ENCODE measurements at regions not wholly inside any gene's neighbourhood (a gene's known extent, or its start where the extent isn't known, plus 50 kb on each side); places are given as distances from the start of the nearest gene placed in this dataset.
A peak's percentile ranks its signal among the peaks of the same experiment; 100 is the strongest.

GRCh38 chr1:229024528-229025130 is 246.3 kb upstream of the RAB4A start:
- no peak overlapping the region for H3K27ac ChIP-seq (ENCODE audit: low read length)
- H3K9me3 ChIP-seq (ENCODE audit: insufficient read depth, low read length) = no peaks in the 10 kb centered on the region
- H3K36me3 ChIP-seq (replicated peaks; ENCODE audit: low read depth, low read length) = no peaks in the 10 kb centered on the region
- no peak overlapping the region for H3K4me2 ChIP-seq (ENCODE audit: low read length)
- H3K4me3 ChIP-seq (ENCODE audit: low read length) = no peak overlapping the region
- TF ChIP-seq EZH2phosphoT487 (IDR thresholded peaks at IDR 0.05; ENCODE audit: low read depth) = no peak
- no peak for TF ChIP-seq CTCF (IDR thresholded peaks at IDR 0.05; ENCODE audit: low read depth, low read length)
- peaks cover 13% of the 10 kb centered on the region for H3K4me1 ChIP-seq (ENCODE audit: low read length)
- no peaks in the 10 kb centered on the region for H3K79me2 ChIP-seq (ENCODE audit: low read length)
- H2AFZ ChIP-seq (ENCODE audit: low read depth, low read length) = no peak overlapping the region
- peaks cover 14% of the 10 kb centered on the region for H3K27me3 ChIP-seq (ENCODE audit: low read depth, low read length)
- H3K9ac ChIP-seq (ENCODE audit: low read length) = no peak overlapping the region
- no peaks in the 10 kb centered on the region for H4K20me1 ChIP-seq (ENCODE audit: insufficient read depth, low read length)

GRCh38 chr1:229025576-229025975 is 245.3 kb upstream of the RAB4A start:
- Histone ChIP-seq H3K36me3 (replicated peaks; ENCODE audit: low read depth, low read length) (no peaks in the 10 kb centered on the region), H3K79me2 (ENCODE audit: low read length) (no peaks in the 10 kb centered on the region), H3K27ac (ENCODE audit: low read length) (no peak overlapping the region), H3K9ac (ENCODE audit: low read length) (no peak overlapping the region), H3K4me2 (ENCODE audit: low read length) (no peak overlapping the region), H4K20me1 (ENCODE audit: insufficient read depth, low read length) (no peaks in the 10 kb centered on the region), H3K27me3 (ENCODE audit: low read depth, low read length) (peaks cover 14% of the 10 kb centered on the region), H3K4me3 (ENCODE audit: low read length) (no peak overlapping the region), H2AFZ (ENCODE audit: low read depth, low read length) (no peak overlapping the region), H3K9me3 (ENCODE audit: insufficient read depth, low read length) (no peaks in the 10 kb centered on the region), H3K4me1 (ENCODE audit: low read length) (peaks cover 13% of the 10 kb centered on the region)
- TF ChIP-seq EZH2phosphoT487 (IDR thresholded peaks at IDR 0.05; ENCODE audit: low read depth) (no peak), CTCF (IDR thresholded peaks at IDR 0.05; ENCODE audit: low read depth, low read length) (no peak)

- Histone ChIP-seq H3K27ac (ENCODE audit: low read length) (peak overlapping the region; percentile 18; the same call in 1 of the 2 replicates), H3K79me2 (ENCODE audit: low read length) (no peaks in the 10 kb centered on the region), H3K36me3 (replicated peaks; ENCODE audit: low read depth, low read length) (no peaks in the 10 kb centered on the region), H2AFZ (ENCODE audit: low read depth, low read length) (peak overlapping the region; percentile 98; the same call in 1 of the 2 replicates), H3K4me1 (ENCODE audit: low read length) (peaks cover 13% of the 10 kb centered on the region), H3K4me3 (ENCODE audit: low read length) (peak overlapping the region; percentile 65), H3K9ac (ENCODE audit: low read length) (no peak overlapping the region; the same call in 1 of the 2 replicates), H3K27me3 (ENCODE audit: low read depth, low read length) (peaks cover 7% of the 10 kb centered on the region), H3K4me2 (ENCODE audit: low read length) (peak overlapping the region; percentile 89), H3K9me3 (ENCODE audit: insufficient read depth, low read length) (no peaks in the 10 kb centered on the region), H4K20me1 (ENCODE audit: insufficient read depth, low read length) (no peaks in the 10 kb centered on the region)
- TF ChIP-seq CTCF (IDR thresholded peaks at IDR 0.05; ENCODE audit: low read depth, low read length) = no peak
- TF ChIP-seq EZH2phosphoT487 (IDR thresholded peaks at IDR 0.05; ENCODE audit: low read depth) = no peak
Observed at GRCh38 chr1:229027158-229027557, 243.8 kb upstream of the RAB4A start.

GRCh38 chr1:229027622-229028182 is 243.2 kb upstream of the RAB4A start:
- peaks cover 7% of the 10 kb centered on the region for H3K27me3 ChIP-seq (ENCODE audit: low read depth, low read length)
- H3K9me3 ChIP-seq (ENCODE audit: insufficient read depth, low read length) = no peaks in the 10 kb centered on the region
- peak overlapping the region; percentile 89 for H3K4me2 ChIP-seq (ENCODE audit: low read length)
- TF ChIP-seq EZH2phosphoT487 (IDR thresholded peaks at IDR 0.05; ENCODE audit: low read depth) (no peak), CTCF (IDR thresholded peaks at IDR 0.05; ENCODE audit: low read depth, low read length) (no peak)
- H4K20me1 ChIP-seq (ENCODE audit: insufficient read depth, low read length) = no peaks in the 10 kb centered on the region
- H2AFZ ChIP-seq (ENCODE audit: low read depth, low read length) = peak overlapping the region; percentile 98
- H3K9ac ChIP-seq (ENCODE audit: low read length) = peak overlapping the region; percentile 56
- H3K4me1 ChIP-seq (ENCODE audit: low read length) = peaks cover 13% of the 10 kb centered on the region
- H3K4me3 ChIP-seq (ENCODE audit: low read length) = peak overlapping the region; percentile 65
- H3K79me2 ChIP-seq (ENCODE audit: low read length) = no peaks in the 10 kb centered on the region
- peak overlapping the region; percentile 18; the same call in 1 of the 2 replicates for H3K27ac ChIP-seq (ENCODE audit: low read length)
- no peaks in the 10 kb centered on the region for H3K36me3 ChIP-seq (replicated peaks; ENCODE audit: low read depth, low read length)

Data from OCI-LY3 (cell line).